GM21390 (cell line): ENCODE measurements at regions not wholly inside any gene's neighbourhood (a gene's known extent, or its start where the extent isn't known, plus 50 kb on each side); places are given as distances from the start of the nearest gene placed in this dataset.
"Not testable (repeated sequence)": the region's sequence is repeated elsewhere in the genome, so short reads cannot be mapped to it uniquely, and the experiment has no call there.

Source experiments
- ATAC-seq: cut with Tn5 transposase; IDR thresholded peaks from one replicate; pipeline ENCODE4 v1.9.1; 2021; ENCODE audit not compliant: unreplicated experiment

DNA sequence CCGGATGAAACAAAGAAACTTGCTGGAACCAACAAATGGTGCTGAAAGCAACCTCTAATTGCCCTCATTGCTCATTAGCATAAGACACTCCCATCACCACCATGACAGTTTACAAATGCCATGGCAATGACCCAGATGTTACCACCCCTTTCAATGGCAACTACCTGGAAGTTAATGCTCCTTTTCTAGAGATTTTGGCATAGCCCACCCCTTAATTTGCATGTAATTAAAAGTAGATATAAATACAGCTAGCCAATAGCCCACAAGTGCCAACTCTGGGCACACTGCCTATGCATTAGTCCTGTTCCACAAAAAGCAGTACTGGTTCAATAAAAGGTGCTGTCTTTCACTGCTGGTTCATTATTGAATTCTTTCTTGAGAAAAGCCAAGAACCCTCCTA lies 410.3 kb upstream of the PPP1R2C start:
- ATAC-seq = no peak

GRCh38 chrX:43211570-43211969 lies 433.6 kb upstream of the PPP1R2C start:
- ATAC-seq = no peak

DNA sequence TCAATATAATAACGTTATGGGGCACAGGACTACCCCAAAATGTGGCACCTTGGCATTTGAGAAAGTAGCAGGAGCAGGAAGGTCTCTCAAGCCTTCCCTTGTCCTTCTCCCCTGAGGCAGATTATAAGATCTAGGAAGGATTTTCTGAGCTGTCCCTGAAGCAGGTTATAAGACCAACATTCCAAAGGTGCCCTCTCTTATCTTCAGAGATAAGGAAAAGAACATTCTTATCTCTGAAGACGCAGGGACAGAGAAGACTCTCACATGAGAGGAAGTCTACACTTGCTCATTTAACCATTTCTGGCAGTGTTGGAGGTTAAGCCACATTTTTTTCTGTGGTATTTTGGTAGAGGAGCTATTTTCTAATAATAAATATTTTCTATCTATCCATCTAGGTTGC lies 437.9 kb upstream of the MAOA start:
- ATAC-seq = no peak

- no peak for ATAC-seq
Measured at GRCh38 chrX:43224496-43224895, 431.6 kb upstream of the MAOA start.

- ATAC-seq = no peak
Measured at GRCh38 chrX:43225626-43226328, 430.3 kb upstream of the MAOA start.

GRCh38 chrX:43238461-43238945 lies 417.6 kb upstream of the MAOA start:
- ATAC-seq = no peak

DNA sequence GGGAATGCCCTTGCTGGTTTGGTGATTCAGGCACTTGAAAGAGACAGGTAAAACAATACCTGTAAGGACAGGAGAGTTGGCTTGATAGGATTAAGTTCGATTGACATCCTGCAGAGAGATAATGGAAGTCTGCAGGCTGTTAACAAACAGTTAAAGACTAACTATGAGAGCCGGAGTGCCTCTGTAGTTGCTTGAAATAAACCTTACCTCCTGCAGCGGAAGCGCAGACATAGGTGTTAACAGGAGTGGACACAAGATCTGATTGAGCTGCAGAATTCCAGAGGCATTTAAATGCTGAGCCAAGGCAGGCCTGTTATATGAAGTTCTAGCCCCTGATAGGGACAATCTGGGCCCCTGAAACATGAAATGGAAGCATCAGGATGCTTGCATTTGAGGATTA lies 416.7 kb upstream of the MAOA start:
- ATAC-seq = no peak

- ATAC-seq = no peak
Measured at GRCh38 chrX:43255596-43255995, 400.5 kb upstream of the MAOA start.

- no peak for ATAC-seq
Measured at GRCh38 chrX:43266487-43266886, 389.6 kb upstream of the MAOA start.

DNA sequence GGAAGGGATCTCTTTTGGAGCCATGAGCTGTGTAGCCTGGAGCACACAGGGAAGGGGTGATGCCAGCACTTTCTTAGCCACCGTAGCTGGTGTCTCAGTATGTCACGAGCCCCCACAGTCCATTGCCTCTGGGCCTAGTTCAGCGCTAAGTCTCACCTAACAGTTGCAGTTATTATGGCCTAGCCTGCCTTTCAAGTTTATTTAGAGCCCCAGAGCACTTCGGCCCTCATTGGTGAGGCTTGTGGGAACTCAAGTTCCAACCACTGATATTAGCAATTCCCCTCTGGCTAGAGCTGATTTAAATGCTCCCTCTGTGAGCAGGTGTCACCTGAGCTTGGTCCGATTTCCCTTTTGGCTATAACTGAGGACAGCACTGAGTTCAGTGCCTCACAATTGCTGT lies 388.4 kb upstream of the MAOA start:
- no peak for ATAC-seq

DNA sequence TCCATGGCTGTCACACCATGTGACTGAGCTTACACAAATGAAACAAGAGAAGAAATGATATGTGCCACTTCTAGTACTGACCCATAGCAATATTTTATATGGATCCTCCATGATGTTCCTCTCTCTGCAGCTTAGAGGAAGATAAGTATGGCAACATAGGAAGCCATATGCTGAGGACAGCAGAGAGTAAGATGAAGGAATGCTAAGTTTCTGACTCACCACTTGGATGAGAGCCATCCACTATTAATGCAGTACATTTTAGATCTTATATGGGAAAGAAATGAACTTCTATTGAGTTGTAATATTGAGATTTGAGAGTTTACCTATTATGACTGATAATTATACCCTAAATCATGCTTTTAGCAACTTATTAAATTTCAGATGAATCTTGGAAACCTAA lies 386.9 kb upstream of the MAOA start:
- no peak for ATAC-seq

GRCh38 chrX:43277879-43278278 lies 378.2 kb upstream of the MAOA start:
- ATAC-seq = no peak

DNA sequence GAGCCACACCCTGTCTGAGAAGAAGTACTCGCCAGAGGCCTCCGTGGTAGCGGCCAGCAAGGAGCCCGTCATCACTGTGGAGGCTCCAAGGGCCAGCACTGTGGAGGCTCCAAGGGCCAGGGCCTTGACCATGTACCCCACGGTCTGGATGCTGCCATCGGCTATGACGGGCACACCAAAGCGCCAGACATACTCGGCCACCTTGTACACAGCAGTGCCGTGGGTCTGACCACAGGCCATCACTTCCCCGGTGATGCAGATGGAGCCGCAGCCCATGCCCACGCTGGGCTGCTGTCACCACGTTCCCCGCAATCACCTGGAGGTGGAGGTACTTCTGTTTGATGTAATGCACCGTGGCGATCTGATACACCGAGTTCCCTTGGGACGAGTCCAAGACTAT lies 377.7 kb upstream of the MAOA start:
- ATAC-seq = no peak

GRCh38 chrX:43279341-43279808 lies 376.7 kb upstream of the MAOA start:
- no peak for ATAC-seq

DNA sequence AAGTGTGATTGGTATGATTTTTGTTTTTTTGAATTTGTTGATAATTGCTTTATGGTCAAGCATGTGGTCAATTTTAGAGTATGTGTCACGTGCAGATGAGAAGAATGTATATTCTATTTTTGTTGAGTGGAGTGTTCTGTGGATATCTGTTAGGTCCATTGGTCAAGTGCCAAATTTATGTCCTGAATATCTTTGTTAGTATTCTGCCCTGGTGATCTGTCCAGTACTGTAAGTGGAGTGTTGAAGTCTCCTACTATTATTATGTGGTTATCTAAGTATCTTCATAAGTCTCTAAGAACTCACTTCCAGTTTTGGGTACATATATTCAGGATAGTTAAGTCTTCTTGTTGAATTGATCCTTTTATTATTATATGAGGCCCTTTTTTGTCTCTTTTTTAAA lies 372.9 kb upstream of the MAOA start:
- no peak for ATAC-seq

- not testable (repeated sequence) for ATAC-seq
Measured at GRCh38 chrX:43311625-43312024, 344.5 kb upstream of the MAOA start.

GRCh38 chrX:43313035-43313434 lies 343.1 kb upstream of the MAOA start:
- no peak for ATAC-seq

DNA sequence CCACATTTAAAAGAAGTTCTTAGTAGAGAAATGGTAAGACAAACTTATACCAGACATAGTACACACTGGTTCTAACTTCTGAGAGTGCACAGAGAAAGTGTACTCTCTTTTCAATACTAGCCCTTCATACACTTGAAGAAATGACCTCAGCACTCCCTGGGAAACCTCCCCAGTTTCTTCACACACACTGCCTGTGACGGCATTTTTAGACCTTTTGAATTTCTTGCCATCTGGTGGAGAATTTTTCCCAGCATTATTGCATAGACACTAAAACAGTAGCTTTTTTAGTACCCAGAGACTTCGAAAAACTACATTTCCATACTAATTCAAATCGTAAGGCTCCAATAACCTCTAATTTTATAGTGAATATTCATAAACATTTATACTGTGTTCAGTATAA lies 341.6 kb upstream of the MAOA start:
- ATAC-seq = no peak

- no peak for ATAC-seq
Measured at GRCh38 chrX:43315622-43316021, 340.5 kb upstream of the MAOA start.

GRCh38 chrX:43316146-43316545 lies 340.0 kb upstream of the MAOA start:
- ATAC-seq = no peak

DNA sequence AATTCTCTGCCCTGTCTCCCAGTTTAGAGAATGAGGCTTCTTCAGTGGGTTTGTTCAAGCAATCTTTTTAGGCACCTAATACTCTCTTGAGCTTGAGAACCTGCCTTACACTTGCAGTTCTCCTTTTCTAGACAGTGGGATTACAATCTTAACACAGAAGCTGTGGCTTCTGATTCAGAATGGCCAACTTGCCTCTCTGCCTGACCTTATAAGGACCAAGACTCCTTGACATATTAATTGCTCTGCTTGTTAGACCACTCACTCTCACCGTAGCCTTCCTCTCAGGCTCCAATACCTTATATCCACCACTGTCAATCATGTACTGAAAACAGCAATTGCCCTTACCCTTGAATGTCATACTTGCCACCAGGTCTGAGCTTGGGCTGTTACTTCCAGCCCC lies 338.7 kb upstream of the MAOA start:
- no peak for ATAC-seq

- ATAC-seq = no peak
Measured at GRCh38 chrX:43328358-43328946, 327.6 kb upstream of the MAOA start.

DNA sequence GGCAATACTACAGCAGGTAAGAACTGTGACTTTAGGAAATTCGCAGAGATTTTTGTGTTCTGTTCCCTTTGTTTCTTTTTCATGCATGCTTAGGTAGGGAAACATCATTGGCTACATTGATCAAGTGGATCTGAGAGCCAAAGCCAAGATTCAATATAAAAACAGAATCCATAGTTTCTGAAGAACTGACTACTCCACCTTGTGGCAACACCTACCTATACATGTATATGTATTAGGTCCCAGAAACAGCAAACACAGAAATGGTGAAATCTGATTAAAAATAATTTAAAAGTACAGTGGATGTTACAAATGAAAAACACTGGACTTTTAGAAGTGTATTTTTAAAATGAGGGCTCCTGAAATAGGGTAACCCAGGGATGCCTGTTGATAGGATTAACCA lies 322.6 kb upstream of the MAOA start:
- ATAC-seq = no peak
